ENCODE measurements at regions not wholly inside any gene's neighbourhood (a gene's known extent, or its start where the extent isn't known, plus 50 kb on each side); places are given as distances from the start of the nearest gene placed in this dataset.
"Not testable (repeated sequence)": the region's sequence is repeated elsewhere in the genome, so short reads cannot be mapped to it uniquely, and the experiment has no call there.

GRCh38 chr12:67043771-67044170 lies 225.4 kb upstream of the CAND1 start:
- H3K4me3 ChIP-seq (ENCODE audit: low read depth, low read length) = no peak overlapping the region
- TF ChIP-seq CTCF (IDR thresholded peaks at IDR 0.05; ENCODE audit: low read depth, low read length) = no peak

DNA sequence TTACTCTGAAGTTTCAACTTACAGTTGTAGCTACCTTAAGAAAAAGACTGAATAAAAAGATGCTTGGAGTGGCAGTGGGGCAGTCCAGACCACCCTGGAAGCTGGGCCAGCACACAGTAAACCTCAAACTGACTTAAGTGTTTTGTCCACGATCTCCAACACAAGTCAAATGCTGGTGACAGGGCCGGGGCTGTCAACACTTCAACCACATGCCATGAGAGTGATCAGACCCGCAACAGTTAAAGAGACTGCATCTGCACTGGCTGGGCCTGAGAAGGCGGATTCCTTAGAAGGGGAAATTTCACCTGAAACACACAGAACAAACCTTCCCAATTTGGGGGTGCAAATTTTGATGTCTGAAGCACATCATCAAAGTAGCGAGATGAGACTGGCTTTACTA lies 223.5 kb upstream of the CAND1 start:
- no peak overlapping the region for H3K4me3 ChIP-seq (ENCODE audit: low read depth, low read length)
- TF ChIP-seq CTCF (IDR thresholded peaks at IDR 0.05; ENCODE audit: low read depth, low read length) = no peak

DNA sequence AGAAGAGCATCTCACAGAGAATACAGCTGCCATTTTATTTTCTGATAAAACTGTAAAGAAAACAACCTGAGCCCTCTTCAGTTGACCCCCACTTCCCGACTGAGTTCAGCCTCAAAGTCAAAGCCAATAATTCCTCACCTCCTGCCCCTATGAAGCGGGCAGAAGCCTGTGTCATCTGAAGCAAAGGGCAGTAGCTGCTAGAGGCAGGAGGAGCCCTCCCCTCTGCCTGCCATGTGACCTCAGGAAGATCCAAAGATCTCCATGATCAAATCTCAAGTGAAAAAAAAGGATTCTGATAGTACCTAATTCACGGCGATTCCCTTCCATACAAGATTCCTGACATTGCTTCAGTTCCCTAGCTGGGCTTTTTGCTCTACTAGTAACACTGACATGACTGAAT lies 223.1 kb upstream of the CAND1 start:
- H3K4me3 ChIP-seq (ENCODE audit: low read depth, low read length) = no peak overlapping the region
- TF ChIP-seq CTCF (IDR thresholded peaks at IDR 0.05; ENCODE audit: low read depth, low read length) = no peak

- no peak overlapping the region for H3K4me3 ChIP-seq (ENCODE audit: low read depth, low read length)
- no peak for TF ChIP-seq CTCF (IDR thresholded peaks at IDR 0.05; ENCODE audit: low read depth, low read length)
Observed at GRCh38 chr12:67047634-67048033, 221.5 kb upstream of the CAND1 start.

- no peak for TF ChIP-seq CTCF (IDR thresholded peaks at IDR 0.05; ENCODE audit: low read depth, low read length)
- H3K4me3 ChIP-seq (ENCODE audit: low read depth, low read length) = no peak overlapping the region
Observed at GRCh38 chr12:67048371-67048770, 220.8 kb upstream of the CAND1 start.

- H3K4me3 ChIP-seq (ENCODE audit: low read depth, low read length) = not testable (repeated sequence)
Observed at GRCh38 chr12:67049199-67049598, 220.0 kb upstream of the CAND1 start.

DNA sequence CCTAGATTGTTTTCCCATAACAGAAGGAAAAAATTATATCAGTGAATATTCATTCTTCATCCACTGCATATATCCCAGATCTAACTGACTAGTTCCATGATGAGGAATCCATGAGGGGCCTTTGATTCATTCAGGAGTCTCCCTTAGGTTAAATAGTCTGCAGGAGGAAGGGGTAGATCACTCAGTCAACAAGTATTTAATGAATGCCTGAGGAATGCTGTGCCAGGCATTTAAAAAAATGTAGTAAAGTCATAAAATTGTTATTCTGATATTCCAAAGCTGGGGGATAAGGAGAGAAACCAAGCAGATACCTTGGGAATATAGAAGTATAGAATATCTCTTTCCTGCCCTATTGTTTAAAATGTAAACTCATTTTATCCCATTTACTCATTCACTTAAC lies 216.2 kb upstream of the CAND1 start:
- no peak for TF ChIP-seq CTCF (IDR thresholded peaks at IDR 0.05; ENCODE audit: low read depth, low read length)
- no peak overlapping the region for H3K4me3 ChIP-seq (ENCODE audit: low read depth, low read length)

- TF ChIP-seq CTCF (IDR thresholded peaks at IDR 0.05; ENCODE audit: low read depth, low read length) = no peak
- H3K4me3 ChIP-seq (ENCODE audit: low read depth, low read length) = no peak overlapping the region
Observed at GRCh38 chr12:67056329-67056728, 212.8 kb upstream of the CAND1 start.
